NCI-H2196 (cell line): ENCODE measurements at regions not wholly inside any gene's neighbourhood (a gene's known extent, or its start where the extent isn't known, plus 50 kb on each side); places are given as distances from the start of the nearest gene placed in this dataset.

Experiments
- DNase-seq: peaks from one replicate; lab custom pipeline; 2025; ENCODE audit not compliant: unreplicated experiment; lab: John Stamatoyannopoulos, UW

DNA sequence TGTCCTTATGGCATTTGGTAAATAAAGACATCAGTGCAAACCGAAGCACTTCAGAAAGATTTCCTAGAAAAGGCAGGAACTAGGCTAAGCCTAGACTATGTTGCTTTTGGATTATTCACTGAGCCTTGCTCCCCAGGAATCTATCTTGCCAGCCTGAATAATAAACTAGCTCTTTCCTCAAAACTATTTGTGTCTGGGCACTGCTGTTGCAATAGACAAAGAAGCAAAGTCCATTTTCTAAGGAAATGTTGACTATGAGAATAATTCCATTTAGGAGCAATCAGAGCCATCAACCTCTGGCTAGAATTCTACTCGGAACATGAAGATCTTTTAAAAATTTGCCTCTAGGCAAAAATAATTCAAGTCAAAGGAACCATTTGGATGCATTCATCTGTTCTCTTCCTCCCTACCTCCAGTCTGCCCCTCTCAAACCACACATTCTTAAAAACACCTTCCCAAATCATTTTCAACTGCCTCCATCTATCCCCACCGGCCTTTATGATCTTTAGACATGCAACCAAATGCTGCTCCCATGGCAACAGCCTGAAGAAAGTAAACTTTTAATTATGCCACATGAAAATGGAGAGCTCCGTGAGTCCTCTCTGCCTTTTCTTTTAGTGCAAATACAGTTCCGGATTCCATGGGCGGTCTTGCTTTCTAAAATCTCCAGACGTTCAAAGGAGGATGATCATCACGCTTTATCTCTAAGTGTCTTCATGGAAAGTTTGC lies 61.5 kb upstream of the FZD10 start:
- no peak for DNase-seq

DNA sequence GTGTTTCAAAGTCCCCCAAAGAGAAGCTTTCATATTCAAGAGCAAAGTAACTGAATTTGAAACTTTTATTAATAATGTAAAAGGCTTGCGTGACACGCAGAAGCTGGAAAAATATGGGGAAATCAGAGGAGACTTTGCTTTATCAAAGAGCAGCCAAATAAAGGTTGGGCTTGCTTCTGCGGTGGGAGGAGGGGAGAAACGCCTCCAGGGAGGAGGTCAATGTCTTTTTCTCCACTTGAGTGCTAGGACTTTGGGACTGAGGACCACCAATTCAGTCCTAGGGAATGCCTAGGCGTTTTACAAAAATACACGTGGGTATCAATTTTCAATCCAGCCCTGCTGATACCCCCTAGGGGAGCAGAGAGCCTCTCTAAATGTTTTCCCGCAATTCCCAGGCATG lies 60.9 kb upstream of the FZD10 start:
- no peak for DNase-seq

DNA sequence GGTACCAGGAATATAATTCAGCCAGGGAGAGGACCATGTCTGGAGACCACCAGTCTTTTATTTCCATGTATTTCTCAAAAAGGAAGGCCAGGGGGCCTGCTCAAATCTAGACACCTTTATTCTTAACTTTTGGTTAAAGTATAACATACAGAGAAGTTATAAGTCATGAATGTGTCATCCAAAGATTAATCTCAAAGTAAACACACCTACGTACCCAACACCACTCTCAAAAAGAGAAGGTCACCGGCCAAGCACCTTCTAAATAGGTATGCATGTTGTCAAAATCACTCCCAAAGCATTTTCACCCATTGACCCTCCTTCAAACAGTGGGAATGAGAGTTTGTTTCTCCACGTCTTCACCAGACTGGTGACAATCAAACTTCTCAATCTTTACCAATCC lies 60.0 kb upstream of the FZD10 start:
- DNase-seq, result no peak

DNA sequence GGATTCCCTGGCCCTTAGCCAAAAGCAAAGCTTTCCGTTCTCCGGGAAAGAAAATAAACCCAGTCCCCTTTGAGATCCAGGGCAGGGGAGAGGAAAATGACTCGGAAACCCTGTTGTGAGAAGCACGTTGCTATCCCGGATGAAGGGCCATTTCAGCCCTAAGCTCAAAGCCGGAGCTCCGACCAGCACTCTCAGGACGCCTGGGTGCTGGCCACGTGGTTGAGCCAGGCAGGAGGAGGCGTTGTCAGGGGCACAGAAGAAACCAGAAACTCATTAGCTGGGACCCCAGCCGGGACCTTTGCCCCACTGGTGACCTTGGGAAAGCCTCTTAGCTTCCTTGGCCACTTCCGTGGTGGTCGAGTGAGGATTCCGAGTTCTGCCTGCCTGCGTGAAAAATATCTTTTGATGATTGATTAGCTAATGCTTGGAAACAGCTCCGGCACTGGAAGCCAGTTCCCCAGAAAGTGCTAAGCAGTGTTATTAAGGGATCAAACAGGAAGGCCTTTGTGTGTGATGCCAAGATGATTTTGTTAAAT lies 57.6 kb upstream of the FZD10 start:
- no peak for DNase-seq

DNA sequence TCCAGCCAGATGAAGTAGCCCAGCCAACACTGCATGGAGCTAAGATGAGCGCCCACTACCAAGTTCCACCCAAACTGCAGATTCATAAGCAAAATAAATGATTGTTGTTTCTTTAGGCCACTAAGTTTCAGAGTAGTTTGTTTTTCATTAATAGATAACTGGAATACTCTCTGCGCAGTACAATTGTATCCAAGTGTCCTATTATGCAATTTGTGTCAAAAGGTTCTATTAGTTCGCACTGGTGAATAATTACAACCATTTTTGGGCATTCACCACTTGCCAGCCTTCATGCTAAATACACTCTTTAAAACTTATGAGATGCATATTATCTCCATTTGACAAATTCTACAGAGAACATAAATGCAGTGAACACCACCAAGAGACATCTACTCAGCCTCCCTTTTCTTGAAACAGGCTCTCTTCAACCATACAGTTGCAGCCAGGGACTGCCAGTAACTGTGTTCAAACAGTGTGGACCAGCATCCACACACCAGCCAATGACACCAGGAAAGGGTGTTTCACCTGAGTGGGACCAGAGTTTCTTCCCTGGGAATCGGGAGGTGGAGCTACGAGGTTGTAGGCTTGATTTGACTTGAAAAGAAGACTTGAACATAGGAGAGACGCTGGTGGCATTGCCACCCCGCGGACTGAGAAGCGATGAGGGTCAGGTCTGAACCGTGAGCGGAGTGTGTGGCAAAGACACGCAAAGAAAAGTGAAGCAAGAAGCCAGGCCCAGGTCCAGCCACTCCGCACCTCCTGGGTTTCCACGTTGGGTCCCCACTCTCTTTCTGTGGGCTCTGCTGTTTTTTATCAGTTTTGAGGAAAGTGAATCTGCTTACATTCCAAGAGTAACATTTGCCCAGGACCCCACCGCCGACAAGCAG lies 53.0 kb upstream of the FZD10 start:
- DNase-seq, result no peak

DNA sequence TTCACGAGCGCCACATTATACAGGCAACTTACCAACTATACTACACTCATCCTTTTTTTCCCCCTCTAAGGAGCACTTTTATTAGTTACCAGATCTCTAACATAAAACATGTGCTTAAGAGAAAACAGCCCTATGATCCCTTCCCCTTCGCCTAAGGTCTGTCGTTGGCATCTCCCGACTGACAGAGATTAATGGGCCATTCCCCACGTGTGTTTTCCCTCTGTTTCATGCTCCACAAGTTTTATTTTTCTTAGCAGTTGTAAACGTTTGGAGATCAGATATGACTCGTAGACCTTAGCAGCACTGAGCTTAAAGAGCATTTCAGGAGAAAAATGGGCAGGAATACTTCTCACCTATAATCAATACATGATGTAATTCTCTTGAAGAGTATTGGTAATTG lies 51.4 kb upstream of the FZD10 start:
- no peak for DNase-seq

DNA sequence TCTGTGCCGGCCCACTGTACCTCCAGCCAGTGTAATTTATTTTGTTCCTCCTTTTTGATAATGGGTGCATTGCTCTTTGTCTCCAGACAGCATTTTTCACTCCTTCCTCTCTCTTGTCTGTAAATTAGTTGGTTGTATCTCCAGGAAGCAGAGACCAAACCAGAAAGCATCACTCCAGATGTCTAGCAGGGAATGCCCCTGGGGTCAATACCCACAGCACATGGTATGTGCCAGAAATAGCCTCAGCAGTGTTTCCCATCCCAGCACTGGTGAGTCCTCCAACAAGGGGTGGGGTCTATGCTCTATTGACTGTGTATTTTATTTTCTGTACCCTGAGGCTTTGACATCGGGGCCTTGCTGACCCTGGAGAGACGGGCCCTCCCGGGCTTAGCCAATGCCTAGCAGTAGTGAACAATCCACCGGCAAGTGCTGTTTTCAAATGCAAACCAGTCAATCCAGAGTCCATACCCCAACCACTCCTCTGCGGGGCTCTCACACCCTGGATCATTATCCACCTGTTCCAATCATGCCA lies 50.2 kb upstream of the FZD10 start:
- no peak for DNase-seq
